HG03097 (cell line): ENCODE measurements at regions not wholly inside any gene's neighbourhood (a gene's known extent, or its start where the extent isn't known, plus 50 kb on each side); places are given as distances from the start of the nearest gene placed in this dataset.

Source experiments
- ATAC-seq: cut with Tn5 transposase; IDR thresholded peaks from one replicate; pipeline ENCODE4 v1.9.1; 2021; ENCODE audit not compliant: unreplicated experiment, low FRiP score

DNA sequence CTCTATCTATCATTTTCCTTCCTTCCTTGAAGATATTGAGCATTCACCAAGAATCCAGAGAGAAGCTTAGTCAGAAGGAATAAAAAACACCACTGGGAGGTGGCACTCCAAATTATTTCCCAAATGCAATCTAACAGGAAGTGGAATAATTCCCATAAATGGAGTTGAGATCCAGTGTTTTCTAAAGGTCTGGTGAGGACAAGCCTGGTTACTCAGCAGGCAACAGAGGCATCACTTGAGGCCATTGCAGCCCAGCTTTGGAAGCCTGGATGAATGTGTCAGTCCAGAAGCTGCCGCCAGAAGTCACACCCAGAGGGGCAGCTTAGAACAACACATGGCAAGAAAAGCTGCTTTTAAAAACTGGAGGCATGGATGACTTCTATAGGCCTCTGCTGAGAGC is 288.9 kb upstream of the KLF6 start:
- ATAC-seq: no peak

DNA sequence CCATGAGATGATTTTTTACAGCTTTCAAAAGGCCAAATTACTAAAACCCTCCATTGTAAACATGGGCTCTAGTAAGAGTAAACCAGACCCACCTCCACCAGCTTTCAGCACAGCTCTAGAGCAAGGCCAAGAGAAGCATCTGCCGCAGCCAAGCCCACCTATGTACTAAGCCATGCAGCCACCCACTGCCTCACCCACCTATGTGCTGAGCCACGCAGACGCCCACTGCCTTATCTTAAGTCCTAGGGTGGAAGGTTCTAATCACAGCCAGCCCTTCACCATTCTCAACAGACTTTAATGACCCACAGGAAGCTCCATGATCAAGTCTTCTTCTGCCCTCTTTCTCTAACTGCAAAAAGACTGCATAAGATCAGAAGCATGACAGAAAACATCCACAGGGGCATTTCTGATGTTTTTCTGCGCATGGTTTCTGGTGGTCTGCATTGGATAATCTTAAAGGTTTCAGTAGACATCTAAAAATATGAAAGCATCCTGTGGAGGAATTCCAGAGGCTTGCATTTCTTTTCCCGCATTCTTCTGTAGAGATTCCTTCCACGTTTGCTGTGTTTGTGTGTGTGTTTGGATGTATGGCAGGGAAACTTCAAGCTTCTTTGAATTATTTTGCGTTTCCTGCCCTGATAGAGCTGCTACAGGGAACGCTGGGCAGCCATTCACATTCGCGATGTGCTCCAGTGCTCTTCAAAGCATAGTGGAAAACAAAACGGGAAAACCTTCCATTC is 286.1 kb upstream of the KLF6 start:
- no peak for ATAC-seq

DNA sequence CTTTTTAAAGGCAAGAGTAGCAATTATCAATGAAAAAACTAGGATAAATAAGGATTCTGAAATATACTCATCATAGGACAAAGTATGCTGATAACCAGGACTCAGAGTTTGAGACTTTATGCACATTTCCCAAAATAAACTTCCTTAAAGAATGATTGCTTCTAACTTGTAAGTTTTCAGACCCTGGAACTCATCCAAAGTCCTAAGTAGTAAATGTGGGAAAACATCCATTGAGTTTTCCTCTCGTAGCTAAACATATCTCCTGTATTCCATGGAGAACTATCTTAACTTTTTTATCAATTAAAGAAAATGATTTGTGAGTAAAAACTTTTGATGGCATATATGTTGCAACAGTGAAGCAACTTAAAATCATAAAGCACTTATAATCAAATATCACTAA is 285.2 kb upstream of the KLF6 start:
- no peak for ATAC-seq

DNA sequence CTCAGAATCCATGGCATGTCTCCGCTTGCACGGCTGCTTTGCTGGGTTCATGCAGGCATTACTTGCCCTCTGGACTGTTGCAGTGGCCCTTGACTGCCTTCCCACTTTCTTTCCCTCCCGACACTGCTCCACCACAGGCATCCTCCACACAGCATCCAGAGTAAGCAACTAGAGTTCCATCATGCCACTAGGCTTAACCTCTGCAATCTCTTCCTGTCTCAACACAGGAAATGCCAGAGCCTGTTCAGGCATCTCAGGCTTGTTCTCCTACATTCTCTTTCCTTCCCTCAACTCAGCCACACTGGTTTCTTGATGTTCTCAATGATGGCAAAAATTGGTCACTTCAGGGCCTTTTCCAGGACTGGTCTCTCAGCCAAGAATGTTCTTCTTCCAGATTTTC is 284.5 kb upstream of the KLF6 start:
- ATAC-seq: no peak

DNA sequence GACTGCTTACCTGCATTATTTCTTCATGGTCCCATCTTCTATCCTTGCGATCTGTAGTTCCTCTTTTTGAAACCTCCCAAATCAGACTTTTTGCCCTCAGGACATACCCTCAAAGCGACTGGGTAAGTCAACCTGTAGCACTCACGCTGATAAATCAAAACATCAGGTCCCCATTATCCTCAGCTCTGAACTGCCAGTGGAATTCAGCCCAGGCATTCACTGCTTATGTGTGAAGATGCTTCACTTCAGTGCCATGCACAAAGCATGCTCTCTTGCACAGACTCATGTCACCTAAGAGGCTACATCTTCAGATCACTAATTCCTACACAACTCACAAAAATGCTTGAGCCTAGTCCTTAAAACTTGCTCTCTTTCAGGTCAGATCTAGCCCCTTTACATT is 283.6 kb upstream of the KLF6 start:
- ATAC-seq: no peak

DNA sequence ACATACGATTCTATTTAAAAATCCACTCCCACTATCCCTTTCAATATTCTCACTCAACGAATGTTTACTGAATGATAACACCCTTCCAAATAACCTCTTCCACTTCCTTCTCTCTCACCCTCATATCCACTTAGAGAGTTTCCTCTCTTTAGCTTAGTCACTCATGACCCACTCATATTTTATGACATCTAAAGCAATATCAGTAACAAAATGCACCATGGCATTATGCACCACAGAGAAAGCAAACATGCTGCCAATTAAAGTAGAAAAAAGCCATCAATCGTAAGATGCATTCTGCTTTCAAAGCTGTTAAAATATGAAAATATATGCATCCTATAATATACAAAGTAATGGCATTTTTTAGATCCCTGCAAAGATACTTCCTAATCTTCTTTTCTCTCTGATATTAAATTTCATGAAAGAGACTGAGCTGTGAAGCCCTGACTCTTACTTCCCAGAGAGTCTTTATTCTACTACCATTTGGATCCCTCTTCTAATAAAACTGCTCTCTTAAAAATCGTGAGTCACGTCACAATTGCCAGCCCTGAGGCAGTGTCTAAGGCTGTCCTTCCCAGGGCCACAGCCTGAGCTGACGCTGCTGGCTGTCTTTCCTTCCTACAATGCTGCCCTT is 283.0 kb upstream of the KLF6 start:
- no peak for ATAC-seq

DNA sequence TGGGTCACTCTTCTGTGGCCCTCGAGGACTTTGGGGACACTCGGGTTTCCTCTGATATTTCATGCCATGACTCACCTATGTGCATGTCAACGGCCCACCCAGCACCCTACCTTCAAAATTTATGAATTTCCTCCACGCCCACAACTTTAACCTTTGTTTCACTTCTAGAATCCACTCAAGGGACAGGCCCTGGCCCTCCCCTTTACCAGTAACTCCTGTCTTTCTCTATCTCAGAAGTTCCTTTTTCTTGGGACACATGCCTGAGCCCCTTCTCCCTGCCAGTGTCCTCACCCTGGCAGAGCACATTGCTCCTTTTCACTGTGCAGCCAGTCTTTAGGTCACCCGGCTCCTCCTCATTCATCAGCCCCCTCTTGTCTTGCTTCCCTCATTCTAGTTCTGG is 282.5 kb upstream of the KLF6 start:
- ATAC-seq: no peak

DNA sequence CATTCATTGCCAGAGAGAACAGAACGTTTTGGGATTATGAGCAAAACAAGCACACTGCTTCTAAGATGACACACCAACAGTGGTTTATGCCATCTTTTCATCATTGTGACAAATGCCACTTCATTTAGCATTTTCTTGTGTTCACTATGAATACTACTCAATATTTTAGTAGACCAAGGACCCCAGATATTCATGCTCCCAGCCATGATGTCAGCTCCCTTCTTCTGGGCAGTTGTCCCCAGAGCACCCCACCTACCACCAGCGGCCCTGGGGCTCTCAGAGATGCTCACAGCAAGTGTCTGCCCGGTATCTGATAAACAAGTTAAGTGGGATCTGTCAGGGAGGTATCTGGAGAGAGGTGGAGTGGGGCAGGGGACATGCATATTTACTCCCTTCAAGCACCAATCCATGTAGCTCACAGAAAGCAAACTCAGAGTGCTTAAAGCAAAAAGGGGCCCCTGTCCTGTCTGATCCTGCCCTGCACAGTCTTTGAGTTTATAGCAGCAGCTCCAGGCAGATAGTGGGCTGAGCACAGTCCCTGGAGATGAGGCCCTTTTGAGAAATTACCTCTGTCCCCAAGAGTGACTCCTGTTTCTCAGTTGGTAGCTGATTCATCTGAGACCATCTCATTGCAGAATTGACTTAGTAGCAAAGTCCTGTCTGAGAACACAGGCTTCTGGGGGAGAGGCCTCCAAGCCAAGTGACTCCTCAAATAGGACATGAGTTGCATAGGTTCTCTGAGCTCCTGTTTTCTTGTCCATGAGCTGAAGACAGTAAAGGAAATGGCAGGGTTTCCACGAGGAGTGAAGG is 281.8 kb upstream of the KLF6 start:
- ATAC-seq: no peak

DNA sequence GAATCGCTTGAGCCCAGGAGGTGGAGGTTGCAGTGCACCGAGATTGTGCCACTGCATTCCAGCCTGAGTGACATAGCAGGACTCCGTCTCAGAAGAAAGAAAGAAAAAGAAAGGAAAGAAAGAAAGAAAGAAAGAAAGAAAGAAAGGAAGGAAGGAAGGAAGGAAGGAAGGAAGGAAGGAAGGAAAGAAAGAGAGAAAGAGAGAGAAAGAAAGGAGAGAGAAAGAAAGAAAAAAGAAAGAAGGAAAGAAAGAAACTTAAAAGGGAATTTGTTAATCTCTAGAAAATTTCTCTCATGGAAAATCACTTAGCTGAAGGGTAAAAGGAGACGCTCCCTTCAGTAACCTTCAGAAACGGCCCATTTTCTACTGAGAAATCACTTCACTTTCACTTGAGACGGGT is 279.5 kb upstream of the KLF6 start:
- ATAC-seq: no peak

DNA sequence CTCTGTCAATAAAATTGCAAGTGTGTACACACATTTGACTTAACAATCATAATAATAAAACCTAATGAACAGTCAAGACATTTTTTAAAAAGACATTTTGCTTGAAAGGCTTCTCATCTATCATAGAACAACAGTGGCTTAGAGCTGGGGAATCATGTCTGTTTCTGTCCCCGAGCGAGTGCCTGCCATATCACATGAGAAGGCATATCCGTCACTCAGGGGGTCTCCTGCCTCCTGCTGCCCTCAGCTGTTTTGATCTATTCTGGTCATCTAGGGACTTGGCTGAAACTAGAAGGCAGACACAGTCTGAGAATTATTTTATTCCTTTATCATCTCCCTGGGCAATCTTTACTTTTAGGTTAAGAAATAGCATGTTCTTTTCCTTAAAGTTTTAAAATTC is 278.7 kb upstream of the KLF6 start:
- ATAC-seq: no peak

DNA sequence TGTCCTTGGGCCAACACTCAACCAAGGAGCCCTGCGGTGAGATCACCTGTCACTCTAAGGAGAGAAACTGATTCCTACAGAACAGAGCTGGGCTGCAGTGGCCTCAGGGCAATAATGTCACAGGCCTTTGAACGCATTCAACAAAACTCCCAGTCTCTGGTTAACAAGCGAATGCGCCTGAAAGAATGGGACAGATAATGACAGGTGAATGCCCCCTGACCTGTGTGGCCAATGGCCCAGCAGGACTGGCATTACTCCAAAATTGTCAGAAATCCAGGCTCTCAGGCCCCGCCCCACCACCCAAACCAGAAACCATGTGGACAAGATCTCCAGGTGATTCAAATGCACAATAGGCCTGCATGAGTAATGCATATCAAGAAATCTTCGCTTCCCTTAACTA is 277.7 kb upstream of the KLF6 start:
- no peak for ATAC-seq

DNA sequence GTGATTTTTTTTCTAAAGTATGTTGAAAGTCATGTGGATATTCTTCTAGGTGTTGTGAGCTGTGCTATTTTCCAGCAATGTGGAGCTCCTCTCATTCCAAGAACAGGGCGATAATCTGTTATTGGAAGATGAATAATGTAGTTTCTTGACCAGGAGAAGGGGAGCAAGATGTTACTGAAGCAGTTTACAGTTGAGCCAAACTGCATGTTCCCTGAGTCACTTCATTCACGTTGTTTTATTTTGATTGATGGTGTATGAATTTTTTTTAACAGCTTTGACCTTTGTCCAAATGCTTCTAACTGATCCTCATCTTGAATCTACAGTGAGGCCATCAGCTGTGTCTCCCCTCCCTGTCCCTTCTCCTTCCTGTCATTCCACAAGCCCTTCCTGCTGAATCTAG is 277.1 kb upstream of the KLF6 start:
- no peak for ATAC-seq

DNA sequence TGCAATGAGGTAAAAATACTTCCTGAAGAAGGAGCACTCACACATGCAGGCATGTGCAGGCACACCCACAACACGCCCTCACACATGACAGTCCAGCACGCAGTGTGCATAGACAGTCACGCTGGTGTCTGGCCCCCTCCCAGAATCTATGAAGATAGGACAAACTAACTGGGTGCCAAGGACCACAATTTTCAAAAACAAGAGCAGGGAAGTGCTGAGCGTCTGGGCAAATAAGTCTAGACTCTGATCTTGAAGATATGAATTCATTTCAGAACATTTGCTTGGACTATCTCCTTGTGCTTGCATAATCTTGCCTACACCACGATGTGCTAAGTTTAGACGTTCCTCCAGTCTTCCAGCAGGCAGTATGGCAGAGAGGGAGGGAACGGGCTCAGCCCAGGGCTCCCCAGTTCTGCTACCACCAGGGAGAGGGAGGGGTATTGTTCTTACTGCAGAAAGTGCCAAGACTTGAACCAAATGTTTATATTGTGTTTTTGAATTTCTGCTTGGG is 276.5 kb upstream of the KLF6 start:
- ATAC-seq: no peak

DNA sequence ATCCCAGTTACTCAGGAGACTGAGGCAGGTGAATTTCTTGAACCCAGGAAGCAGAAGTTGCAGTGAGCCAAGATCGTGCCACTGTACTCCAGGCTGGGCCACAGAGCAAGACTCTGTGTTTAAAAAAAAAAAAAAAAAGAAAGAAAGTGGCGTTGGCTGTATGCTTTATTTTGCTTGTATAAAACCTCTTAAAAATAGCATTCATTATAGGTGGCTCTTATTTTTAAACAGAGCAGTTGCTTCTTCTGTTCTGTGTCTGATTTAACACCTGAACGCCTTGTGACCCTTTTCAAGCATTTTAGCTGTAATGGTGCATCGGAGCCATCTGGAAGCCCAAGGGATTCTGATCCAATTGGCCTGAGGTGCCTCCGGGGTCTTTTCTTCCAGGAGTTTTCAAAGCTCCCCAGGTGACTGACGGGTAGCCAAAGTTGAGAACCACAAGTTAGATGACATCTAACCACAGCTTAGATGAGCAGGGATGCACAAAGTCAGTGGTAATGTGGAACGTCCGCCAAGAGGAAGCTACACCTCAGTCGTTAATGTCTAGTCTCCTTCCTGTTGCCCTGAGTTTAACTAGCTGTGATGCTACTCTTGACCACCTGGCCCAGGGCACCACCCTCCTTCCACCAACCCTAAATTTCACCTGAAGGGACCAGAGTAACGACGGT is 274.6 kb upstream of the KLF6 start:
- no peak for ATAC-seq

DNA sequence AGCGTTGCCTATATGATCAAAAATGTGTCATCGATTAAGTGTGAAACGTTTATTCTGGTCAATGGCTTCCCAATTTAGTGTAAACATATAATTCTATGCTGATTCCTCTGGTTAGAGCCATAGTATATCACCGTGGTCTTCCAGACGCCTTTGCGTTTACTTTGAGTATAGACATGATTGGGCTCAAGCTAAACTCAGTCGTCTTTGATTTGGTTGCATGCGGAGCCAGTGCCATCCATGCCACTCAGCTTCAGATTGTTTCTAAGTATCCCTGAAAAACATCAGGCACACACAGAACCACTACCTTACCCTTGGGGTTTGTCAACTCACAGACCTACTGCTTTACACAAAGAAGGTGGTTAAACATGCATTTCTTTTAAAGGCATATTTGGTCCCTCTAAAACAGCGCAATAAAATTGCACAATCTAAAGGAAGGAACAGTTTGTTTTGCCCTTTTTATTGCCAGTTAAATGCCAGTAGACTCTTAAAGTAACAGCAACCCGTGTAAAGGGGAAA is 273.6 kb upstream of the KLF6 start:
- no peak for ATAC-seq

DNA sequence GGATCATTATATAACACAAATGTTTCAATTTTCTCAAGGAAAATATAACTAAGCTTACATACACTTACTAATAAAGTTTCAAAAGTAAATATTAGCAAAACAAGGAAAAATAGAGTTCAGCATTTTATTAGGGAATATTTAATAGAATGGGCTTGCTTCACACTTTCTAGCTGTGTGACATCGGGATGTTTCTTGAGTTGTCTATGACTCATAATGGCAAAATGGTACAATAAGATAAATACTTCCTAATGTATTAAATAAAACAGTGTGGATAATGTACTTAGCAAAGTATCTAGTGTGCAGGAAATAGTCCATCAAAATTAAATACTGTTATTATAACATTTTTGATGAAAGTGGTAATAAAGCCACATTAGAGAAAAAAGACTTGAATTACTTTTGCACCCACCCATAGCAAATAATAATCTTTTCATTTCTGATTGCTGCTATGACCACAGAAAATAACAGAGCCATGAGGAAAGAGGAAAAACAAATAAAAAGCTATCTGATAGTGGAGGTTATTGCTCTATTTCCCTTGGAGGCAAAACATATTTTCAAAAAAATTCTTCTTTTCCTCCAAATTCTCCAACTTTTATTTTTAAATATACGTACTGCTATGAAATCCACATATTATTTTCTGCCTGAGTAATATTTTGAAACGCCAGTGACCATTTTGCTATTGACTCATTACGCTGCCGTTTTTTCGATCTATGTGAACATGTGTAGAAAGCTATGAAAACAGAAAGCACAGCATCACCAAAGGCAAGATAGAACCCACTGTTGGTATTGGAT is 272.9 kb upstream of the KLF6 start:
- no peak for ATAC-seq

DNA sequence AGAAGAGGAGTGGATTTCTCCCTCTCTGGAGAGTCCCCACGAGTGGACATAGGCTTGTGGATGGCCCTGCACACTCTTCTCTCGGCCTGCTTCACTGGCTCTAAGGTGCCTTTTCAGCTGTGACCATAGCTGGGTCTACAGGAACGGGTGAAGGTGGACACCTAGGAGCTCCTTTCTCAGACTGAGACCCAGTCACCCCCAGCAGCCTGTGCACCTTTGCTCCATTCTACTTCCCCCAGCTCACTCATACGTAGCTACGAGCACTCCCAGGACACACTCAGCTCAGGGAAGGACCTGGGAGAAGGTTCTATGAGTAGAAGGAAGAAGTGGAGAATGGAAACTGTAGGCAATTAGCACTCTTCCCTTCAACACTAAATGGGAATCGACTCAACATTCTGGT is 272.0 kb upstream of the KLF6 start:
- ATAC-seq: no peak

DNA sequence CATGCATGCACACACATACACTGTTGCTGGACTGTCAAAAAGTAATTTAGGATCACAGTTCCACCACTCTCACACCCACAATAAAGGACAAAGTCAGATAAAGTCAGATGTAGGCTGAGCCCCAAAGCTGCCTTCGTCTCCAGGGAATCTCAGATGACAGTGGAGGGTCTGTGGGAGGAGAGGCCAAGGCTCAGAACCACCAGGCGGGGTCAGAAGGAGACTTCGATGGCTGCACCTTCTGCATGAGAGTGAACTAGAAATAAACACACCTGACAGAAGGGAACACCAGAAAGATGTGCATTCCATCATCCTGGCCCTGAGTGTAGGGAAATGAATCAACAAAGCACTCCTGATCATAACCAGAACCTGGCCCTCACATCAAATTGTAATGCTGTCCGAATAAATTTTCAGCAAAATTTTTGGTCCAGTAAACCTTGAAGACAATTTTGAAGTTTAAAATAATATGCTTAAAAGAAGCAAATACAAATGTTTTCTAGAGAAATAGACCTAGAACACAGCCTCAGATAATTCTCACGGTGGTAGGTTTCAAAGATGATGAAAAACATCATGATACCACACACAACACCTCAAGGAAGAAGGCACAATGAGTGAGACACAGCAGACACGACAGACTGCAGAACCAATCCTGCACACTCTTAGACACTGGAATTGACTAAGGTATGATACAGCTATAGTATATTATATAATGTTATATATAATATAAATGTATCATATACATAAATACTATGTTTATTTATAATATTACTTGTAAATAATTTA is 269.8 kb upstream of the KLF6 start:
- no peak for ATAC-seq

DNA sequence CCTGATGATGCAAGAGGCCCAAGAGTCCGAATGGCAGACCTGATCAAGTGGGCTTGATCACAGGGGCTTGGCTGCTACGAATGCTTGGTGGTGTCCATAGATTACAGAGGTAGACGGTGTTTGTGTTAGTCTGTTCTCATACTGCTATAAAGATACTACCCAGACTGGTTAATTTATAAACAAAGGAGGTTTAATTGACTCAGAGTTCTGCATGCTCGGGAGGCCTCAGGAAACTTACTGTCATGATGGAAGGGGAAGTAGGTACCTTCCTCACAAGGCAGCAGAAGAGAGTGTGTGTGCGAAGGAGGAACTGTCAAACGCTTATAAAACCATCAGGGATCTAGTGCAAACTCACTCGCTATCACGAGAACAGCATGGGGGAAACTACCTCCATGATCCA is 268.9 kb upstream of the KLF6 start:
- no peak for ATAC-seq
